ENCODE measurements at regions not wholly inside any gene's neighbourhood (a gene's known extent, or its start where the extent isn't known, plus 50 kb on each side); places are given as distances from the start of the nearest gene placed in this dataset.
"Not testable (repeated sequence)": the region's sequence is repeated elsewhere in the genome, so short reads cannot be mapped to it uniquely, and the experiment has no call there.

GRCh38 chr9:38342532-38342931 is 50.0 kb upstream of the ALDH1B1 start:
- DNase-seq (ENCODE audit: low spot score) = no peak

- no peak for DNase-seq (ENCODE audit: low spot score)
These were observed 50.4 kb upstream of the ALDH1B1 start for GRCh38 chr9:38342096-38342495.

- peak; percentile 9 for DNase-seq (ENCODE audit: low spot score)
These were observed 53.0 kb upstream of the ALDH1B1 start for GRCh38 chr9:38339496-38339895.

GRCh38 chr9:38339087-38339486 is 53.4 kb upstream of the ALDH1B1 start:
- peak; percentile 2 for DNase-seq (ENCODE audit: low spot score)

GRCh38 chr9:38338342-38339018 is 54.0 kb upstream of the ALDH1B1 start:
- no peak for DNase-seq (ENCODE audit: low spot score)

GRCh38 chr9:38337706-38338264 is 54.7 kb upstream of the ALDH1B1 start:
- no peak for DNase-seq (ENCODE audit: low spot score)

GRCh38 chr9:38337181-38337580 is 55.3 kb upstream of the ALDH1B1 start:
- no peak for DNase-seq (ENCODE audit: low spot score)

GRCh38 chr9:38336341-38336740 is 56.2 kb upstream of the ALDH1B1 start:
- DNase-seq (ENCODE audit: low spot score) = no peak

- no peak for DNase-seq (ENCODE audit: low spot score)
These were observed 56.8 kb upstream of the ALDH1B1 start for GRCh38 chr9:38335686-38336085.

GRCh38 chr9:38334234-38334633 is 58.3 kb upstream of the ALDH1B1 start:
- no peak for DNase-seq (ENCODE audit: low spot score)

GRCh38 chr9:38333047-38333446 is 59.5 kb upstream of the ALDH1B1 start:
- no peak for DNase-seq (ENCODE audit: low spot score)

- DNase-seq (ENCODE audit: low spot score) = no peak
These were observed 59.9 kb upstream of the ALDH1B1 start for GRCh38 chr9:38332625-38333024.

- DNase-seq (ENCODE audit: low spot score) = no peak
These were observed 61.4 kb upstream of the ALDH1B1 start for GRCh38 chr9:38331141-38331540.

GRCh38 chr9:38329968-38330367 is 62.5 kb upstream of the ALDH1B1 start:
- no peak for DNase-seq (ENCODE audit: low spot score)

- no peak for DNase-seq (ENCODE audit: low spot score)
These were observed 63.7 kb upstream of the ALDH1B1 start for GRCh38 chr9:38328765-38329164.

GRCh38 chr9:38326122-38326521 is 66.4 kb upstream of the ALDH1B1 start:
- no peak for DNase-seq (ENCODE audit: low spot score)

- not testable (repeated sequence) for DNase-seq (ENCODE audit: low spot score)
These were observed 68.3 kb upstream of the ALDH1B1 start for GRCh38 chr9:38324213-38324612.

GRCh38 chr9:38322937-38323336 is 69.6 kb upstream of the ALDH1B1 start:
- DNase-seq (ENCODE audit: low spot score) = no peak

- DNase-seq (ENCODE audit: low spot score) = no peak
These were observed 72.9 kb upstream of the ALDH1B1 start for GRCh38 chr9:38319496-38320173.

GRCh38 chr9:38318759-38319495 is 73.6 kb upstream of the ALDH1B1 start:
- no peak for DNase-seq (ENCODE audit: low spot score)

- DNase-seq (ENCODE audit: low spot score) = no peak
These were observed 76.2 kb upstream of the ALDH1B1 start for GRCh38 chr9:38316166-38316780.

- no peak for DNase-seq (ENCODE audit: low spot score)
These were observed 77.4 kb upstream of the ALDH1B1 start for GRCh38 chr9:38315085-38315595.
